ENCODE measurements at regions not wholly inside any gene's neighbourhood (a gene's known extent, or its start where the extent isn't known, plus 50 kb on each side); places are given as distances from the start of the nearest gene placed in this dataset.

DNA sequence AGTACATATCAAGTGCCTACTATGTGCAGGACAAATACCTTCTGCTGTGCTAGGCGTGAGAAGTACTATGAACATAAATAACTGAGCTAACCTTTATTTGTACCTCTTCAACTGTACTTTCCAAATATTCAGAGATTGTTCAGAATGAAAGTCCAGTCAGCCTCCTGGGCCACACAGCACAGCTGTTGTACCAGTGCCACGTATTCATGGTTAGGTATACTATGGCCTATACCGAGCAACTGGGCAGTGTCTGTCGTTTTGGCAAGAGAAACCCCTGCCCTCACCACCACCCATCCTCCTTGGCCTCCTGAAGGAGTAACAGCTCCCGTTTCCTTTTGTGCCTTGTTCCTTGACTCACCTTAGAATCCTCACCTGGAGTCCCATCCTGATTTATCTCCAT lies 53.0 kb downstream of the RASSF10 start:
- H3K4me3 ChIP-seq (ENCODE audit: low read depth, low read length): no peak overlapping the region
- no peak overlapping the region for H3K27ac ChIP-seq (ENCODE audit: low read depth, low read length)
- no peaks in the 10 kb centered on the region for H3K27me3 ChIP-seq (ENCODE audit: control insufficient read depth, insufficient read depth, low read length)
- H3K36me3 ChIP-seq (ENCODE audit: control insufficient read depth, insufficient read depth, low read length): no peaks in the 10 kb centered on the region
- no peaks in the 10 kb centered on the region for H3K9me3 ChIP-seq (ENCODE audit: control insufficient read depth, insufficient read depth, low read length)
- H3K4me1 ChIP-seq (ENCODE audit: control insufficient read depth, insufficient read depth, low read length): no peaks in the 10 kb centered on the region
- WGBS (ENCODE audit: insufficient coverage): 92% methylated on average over 5 of the region's 5 CpGs
- no peak for DNase-seq (ENCODE audit: low read depth in 4 of 6, low spot score in 6 of 6)

DNA sequence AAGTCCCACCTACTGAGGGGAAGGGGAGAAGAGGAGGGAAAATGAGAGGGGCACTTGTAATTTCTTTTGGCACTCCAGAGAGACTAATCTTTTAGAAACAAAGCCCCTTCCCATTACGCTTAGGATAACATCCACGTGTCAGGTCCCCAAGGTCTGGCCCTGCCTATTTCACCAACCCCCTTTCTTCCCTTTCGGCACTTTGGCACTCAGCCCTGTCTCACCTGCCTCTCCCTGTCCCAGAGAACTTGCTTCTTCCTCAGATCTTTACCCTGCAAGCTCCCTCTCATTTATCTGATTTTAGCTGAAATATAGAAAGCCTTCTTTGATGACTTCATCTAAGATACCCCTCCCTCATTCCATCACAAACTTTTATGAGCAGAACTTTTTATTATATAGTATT lies 55.5 kb downstream of the RASSF10 start:
- H3K27me3 ChIP-seq (ENCODE audit: control insufficient read depth, insufficient read depth, low read length): no peaks in the 10 kb centered on the region
- no peaks in the 10 kb centered on the region for H3K4me1 ChIP-seq (ENCODE audit: control insufficient read depth, insufficient read depth, low read length)
- WGBS (ENCODE audit: insufficient coverage): 60% methylated on average over 3 of the region's 3 CpGs

DNA sequence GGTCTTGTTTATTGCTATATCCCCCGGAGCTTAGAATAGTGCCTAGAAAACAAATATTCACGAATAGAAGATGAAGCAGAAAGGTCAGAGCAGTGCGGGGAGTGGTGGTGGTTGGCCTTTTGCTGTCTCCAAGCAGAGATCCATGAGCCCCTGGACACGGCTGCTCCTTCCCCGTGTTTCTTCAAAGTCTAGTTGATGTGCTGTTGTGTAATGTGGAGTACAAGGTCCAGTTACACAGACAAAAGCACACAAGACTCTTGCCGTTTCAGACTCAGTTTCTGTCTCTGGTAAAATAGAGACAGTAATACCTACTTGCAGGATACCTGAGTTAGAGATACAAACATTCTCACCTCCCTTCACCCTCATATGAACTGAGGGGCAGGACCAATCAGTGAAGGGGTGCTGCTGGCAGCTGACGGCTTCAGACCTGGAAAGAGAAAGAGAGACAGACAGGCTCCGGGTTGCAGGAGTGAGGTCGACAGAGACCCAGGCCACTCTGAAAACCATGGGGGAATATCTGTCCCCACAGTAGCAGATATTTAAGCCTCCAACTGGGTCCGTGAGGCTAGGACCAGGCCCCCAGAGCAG lies 56.2 kb downstream of the RASSF10 start:
- WGBS (ENCODE audit: insufficient coverage): 87% methylated on average over 4 of the region's 10 CpGs
- no peak overlapping the region for H3K27ac ChIP-seq (ENCODE audit: low read depth, low read length)
- H3K9me3 ChIP-seq (ENCODE audit: control insufficient read depth, insufficient read depth, low read length): no peaks in the 10 kb centered on the region
- no peak overlapping the region for H3K4me3 ChIP-seq (ENCODE audit: low read depth, low read length)
- no peaks in the 10 kb centered on the region for H3K4me1 ChIP-seq (ENCODE audit: control insufficient read depth, insufficient read depth, low read length)
- H3K27me3 ChIP-seq (ENCODE audit: control insufficient read depth, insufficient read depth, low read length): no peaks in the 10 kb centered on the region
- DNase-seq (ENCODE audit: low read depth in 4 of 6, low spot score in 6 of 6): no peak
- H3K36me3 ChIP-seq (ENCODE audit: control insufficient read depth, insufficient read depth, low read length): no peaks in the 10 kb centered on the region

More for the DNA sequence above, 55.5 kb downstream of the RASSF10 start:
- H3K36me3 ChIP-seq (ENCODE audit: control insufficient read depth, insufficient read depth, low read length): no peaks in the 10 kb centered on the region
- no peak overlapping the region for H3K4me3 ChIP-seq (ENCODE audit: low read depth, low read length)
- no peaks in the 10 kb centered on the region for H3K9me3 ChIP-seq (ENCODE audit: control insufficient read depth, insufficient read depth, low read length)
- H3K27ac ChIP-seq (ENCODE audit: low read depth, low read length): no peak overlapping the region
- no peak for DNase-seq (ENCODE audit: low read depth in 4 of 6, low spot score in 6 of 6)

DNA sequence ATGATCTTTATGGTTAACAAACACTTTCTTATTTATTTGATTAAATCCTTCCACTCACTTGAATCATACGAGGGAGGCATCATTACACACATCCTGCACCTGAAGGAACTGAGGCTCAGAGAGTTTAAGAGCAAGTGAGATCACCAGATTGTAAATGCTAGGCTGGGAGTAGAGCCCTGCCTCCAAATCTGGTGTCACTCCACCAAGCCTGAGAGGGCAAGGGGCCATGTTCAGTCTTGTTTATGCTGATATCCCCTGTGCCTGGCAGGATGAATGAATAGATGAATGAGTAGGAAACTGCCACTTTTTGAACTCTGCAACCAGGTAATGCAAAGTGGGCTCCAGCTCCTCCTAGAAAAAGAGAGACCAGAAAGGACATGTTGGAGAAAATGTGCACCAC lies 59.1 kb downstream of the RASSF10 start:
- no peaks in the 10 kb centered on the region for H3K36me3 ChIP-seq (ENCODE audit: control insufficient read depth, insufficient read depth, low read length)
- DNase-seq (ENCODE audit: low read depth in 4 of 6, low spot score in 6 of 6): no peak
- H3K4me3 ChIP-seq (ENCODE audit: low read depth, low read length): no peak overlapping the region
- H3K27ac ChIP-seq (ENCODE audit: low read depth, low read length): no peak overlapping the region
- no peaks in the 10 kb centered on the region for H3K27me3 ChIP-seq (ENCODE audit: control insufficient read depth, insufficient read depth, low read length)
- no peaks in the 10 kb centered on the region for H3K4me1 ChIP-seq (ENCODE audit: control insufficient read depth, insufficient read depth, low read length)
- no peaks in the 10 kb centered on the region for H3K9me3 ChIP-seq (ENCODE audit: control insufficient read depth, insufficient read depth, low read length)
- whole genome bisulfite sequencing (ENCODE audit: insufficient coverage): no CpG with 5 or more reads among the region's 1 CpG

DNA sequence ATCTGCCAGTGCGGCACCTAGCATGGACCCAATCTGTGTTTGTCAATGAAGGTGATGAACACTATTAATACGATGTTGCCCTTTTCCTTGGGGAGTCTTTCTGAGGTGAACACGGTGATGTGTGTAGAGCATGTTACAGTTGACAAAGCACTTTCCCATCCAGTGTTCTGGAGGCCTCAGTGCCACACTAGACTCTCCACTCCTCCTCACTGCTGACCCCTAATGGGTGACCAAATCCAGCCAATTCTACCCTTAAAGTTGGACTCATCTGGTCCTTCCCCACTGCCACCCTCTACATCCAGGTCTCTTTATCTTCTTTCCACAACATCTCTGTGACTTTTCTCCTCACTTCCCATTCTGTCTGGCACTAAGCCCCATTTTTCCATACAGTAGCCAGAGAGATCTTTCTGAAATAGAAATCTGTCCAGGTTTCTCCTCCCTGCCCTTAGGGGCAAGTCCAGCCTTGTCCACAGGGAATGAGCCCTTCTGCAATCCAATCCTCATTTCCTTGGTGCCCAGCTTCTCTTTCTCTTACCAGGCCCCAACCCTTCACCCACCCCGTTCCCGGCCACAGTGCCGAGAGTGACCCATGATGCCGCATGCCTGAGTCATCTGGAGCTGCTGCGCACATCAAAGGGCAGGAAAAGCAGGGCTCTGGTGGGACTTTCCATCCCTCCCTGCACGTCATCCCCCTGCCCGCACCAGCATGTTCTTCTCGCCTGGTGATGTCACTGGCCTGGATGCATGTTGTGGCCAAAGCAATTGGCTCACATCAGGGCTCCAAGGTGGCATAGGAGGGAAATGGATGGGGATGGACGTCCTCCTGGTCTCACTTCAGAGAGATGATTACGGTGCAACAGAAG lies 64.2 kb downstream of the RASSF10 start:
- WGBS (ENCODE audit: insufficient coverage): 94% methylated on average over 11 of the region's 13 CpGs
- H3K36me3 ChIP-seq (ENCODE audit: control insufficient read depth, insufficient read depth, low read length): no peaks in the 10 kb centered on the region

DNA sequence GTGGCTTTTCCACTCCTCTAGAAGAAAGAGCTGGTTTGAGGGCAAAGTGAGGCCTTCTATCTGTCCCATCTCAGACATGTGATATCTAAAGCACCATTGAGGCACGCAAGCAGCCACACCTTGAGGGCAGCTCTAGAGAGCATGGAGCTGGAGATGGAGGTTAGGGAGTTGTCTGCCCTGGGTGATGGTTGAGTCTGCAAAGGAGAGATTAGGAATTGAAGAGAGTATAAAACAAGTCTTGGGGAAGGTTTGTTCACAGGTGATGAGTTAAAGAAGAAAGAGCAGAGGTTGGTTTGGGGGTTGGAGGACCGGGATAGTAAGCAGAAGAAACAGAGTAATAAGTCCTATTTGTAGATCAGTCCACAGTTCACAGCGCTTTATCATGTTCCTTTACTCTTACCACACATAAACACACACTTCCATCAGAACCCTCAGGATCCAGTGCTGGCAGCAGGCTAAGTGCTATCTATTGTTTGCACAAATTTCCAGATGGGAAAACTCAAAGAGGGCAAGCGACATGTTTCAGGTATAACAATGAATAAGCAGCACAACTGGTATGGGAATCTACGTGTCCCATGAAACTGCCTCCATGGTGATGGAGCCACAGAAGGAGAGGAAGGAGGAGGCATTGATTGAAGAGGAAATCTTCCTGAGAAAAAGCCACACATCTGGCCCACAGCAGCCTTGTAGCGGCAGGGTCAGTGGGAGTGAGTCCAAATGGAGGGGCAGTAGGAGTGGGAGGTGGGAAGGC lies 65.8 kb downstream of the RASSF10 start:
- no peak overlapping the region for H3K27ac ChIP-seq (ENCODE audit: low read depth, low read length)
- no peaks in the 10 kb centered on the region for H3K36me3 ChIP-seq (ENCODE audit: control insufficient read depth, insufficient read depth, low read length)
- DNase-seq (ENCODE audit: low read depth in 4 of 6, low spot score in 6 of 6): no peak
- 83% methylated on average over 4 of the region's 6 CpGs for WGBS (ENCODE audit: insufficient coverage)
- H3K4me3 ChIP-seq (ENCODE audit: low read depth, low read length): no peak overlapping the region
- no peaks in the 10 kb centered on the region for H3K9me3 ChIP-seq (ENCODE audit: control insufficient read depth, insufficient read depth, low read length)
- no peaks in the 10 kb centered on the region for H3K27me3 ChIP-seq (ENCODE audit: control insufficient read depth, insufficient read depth, low read length)
- H3K4me1 ChIP-seq (ENCODE audit: control insufficient read depth, insufficient read depth, low read length): no peaks in the 10 kb centered on the region

More for the DNA sequence above, 64.2 kb downstream of the RASSF10 start:
- H3K4me3 ChIP-seq (ENCODE audit: low read depth, low read length): no peak overlapping the region
- H3K27me3 ChIP-seq (ENCODE audit: control insufficient read depth, insufficient read depth, low read length): no peaks in the 10 kb centered on the region
- no peak for DNase-seq (ENCODE audit: low read depth in 4 of 6, low spot score in 6 of 6)
- H3K9me3 ChIP-seq (ENCODE audit: control insufficient read depth, insufficient read depth, low read length): no peaks in the 10 kb centered on the region
- H3K27ac ChIP-seq (ENCODE audit: low read depth, low read length): no peak overlapping the region
- H3K4me1 ChIP-seq (ENCODE audit: control insufficient read depth, insufficient read depth, low read length): no peaks in the 10 kb centered on the region

DNA sequence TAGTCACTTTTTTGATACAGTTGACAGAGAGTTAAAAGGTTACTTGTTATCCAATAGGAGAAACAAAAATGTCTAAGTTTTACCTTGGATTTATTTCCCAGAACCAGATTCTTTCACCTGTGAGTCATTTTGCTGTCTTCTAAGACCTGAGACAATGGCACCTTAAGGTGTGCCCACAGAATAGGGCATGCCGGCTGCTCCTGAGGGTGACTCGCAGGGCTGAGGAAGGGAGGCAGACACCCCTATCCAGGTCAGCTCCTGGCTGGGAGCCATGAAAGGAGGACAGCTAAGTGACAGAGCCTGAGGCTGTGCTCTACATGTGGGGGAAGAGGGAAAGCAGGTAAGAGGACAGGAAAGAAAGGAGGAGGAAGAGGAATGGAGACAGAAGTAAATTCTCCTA lies 67.8 kb downstream of the RASSF10 start:
- Histone ChIP-seq H3K4me1 (ENCODE audit: control insufficient read depth, insufficient read depth, low read length) (no peaks in the 10 kb centered on the region), H3K4me3 (ENCODE audit: low read depth, low read length) (no peak overlapping the region), H3K36me3 (ENCODE audit: control insufficient read depth, insufficient read depth, low read length) (no peaks in the 10 kb centered on the region), H3K27me3 (ENCODE audit: control insufficient read depth, insufficient read depth, low read length) (no peaks in the 10 kb centered on the region), H3K9me3 (ENCODE audit: control insufficient read depth, insufficient read depth, low read length) (no peaks in the 10 kb centered on the region), H3K27ac (ENCODE audit: low read depth, low read length) (no peak overlapping the region)
- DNase-seq (ENCODE audit: low read depth in 4 of 6, low spot score in 6 of 6): no peak
- 94% methylated on average over 2 of the region's 2 CpGs for WGBS (ENCODE audit: insufficient coverage)

DNA sequence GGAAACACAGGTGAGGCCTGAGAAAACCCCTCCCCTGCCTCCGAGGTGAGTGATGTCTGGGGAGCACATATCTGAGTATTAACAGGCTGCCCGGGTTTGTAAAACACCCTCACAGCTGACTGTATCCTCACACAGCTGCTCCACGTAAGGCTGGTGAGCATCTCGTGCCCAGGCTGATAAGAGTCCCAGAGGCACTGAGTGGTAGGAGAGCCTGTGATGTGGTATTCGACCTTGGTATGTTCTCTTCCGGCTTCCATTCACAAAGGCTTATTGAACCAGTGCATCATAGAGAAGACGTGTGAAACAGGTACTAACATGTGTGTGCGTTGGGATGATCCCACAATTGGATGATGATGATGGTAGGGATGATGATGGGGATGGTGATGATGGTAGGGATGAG lies 71.7 kb downstream of the RASSF10 start:
- 99% methylated on average over 6 of the region's 8 CpGs for WGBS (ENCODE audit: insufficient coverage)
- Histone ChIP-seq H3K27ac (ENCODE audit: low read depth, low read length) (no peak overlapping the region), H3K36me3 (ENCODE audit: control insufficient read depth, insufficient read depth, low read length) (no peaks in the 10 kb centered on the region), H3K9me3 (ENCODE audit: control insufficient read depth, insufficient read depth, low read length) (no peaks in the 10 kb centered on the region), H3K27me3 (ENCODE audit: control insufficient read depth, insufficient read depth, low read length) (no peaks in the 10 kb centered on the region), H3K4me1 (ENCODE audit: control insufficient read depth, insufficient read depth, low read length) (no peaks in the 10 kb centered on the region), H3K4me3 (ENCODE audit: low read depth, low read length) (no peak overlapping the region)
- DNase-seq (ENCODE audit: low read depth in 4 of 6, low spot score in 6 of 6): no peak

DNA sequence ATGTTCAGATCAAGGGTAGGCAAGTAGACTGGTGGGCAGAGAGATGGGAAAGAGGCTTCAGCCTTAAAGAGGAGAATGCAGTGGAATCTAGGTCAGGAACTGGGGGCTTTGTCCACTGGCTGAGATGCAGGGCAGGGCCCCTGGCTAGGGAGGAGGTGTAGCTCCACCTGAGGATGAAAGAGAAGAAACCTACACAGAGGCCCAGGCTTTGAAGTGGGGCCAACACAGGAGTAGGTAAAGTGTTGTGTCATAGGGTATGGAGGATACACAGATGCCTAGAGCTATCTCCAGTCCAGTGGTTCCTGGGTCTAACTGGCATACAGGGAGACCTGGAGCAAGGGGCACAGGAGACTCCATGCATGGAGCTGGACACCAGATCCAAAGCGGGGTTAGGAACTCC lies 73.5 kb downstream of the RASSF10 start:
- no peak overlapping the region for H3K4me3 ChIP-seq (ENCODE audit: low read depth, low read length)
- H3K27ac ChIP-seq (ENCODE audit: low read depth, low read length): no peak overlapping the region
- no peaks in the 10 kb centered on the region for H3K27me3 ChIP-seq (ENCODE audit: control insufficient read depth, insufficient read depth, low read length)
- H3K9me3 ChIP-seq (ENCODE audit: control insufficient read depth, insufficient read depth, low read length): no peaks in the 10 kb centered on the region
- WGBS (ENCODE audit: insufficient coverage): 100% methylated on average over 1 of the region's 1 CpG
- no peaks in the 10 kb centered on the region for H3K36me3 ChIP-seq (ENCODE audit: control insufficient read depth, insufficient read depth, low read length)
- no peak for DNase-seq (ENCODE audit: low read depth in 4 of 6, low spot score in 6 of 6)
- no peaks in the 10 kb centered on the region for H3K4me1 ChIP-seq (ENCODE audit: control insufficient read depth, insufficient read depth, low read length)

Data from spinal cord (tissue), 9 donors.